Neural crest cell (in vitro differentiated cells): ENCODE measurements at regions not wholly inside any gene's neighbourhood (a gene's known extent, or its start where the extent isn't known, plus 50 kb on each side); places are given as distances from the start of the nearest gene placed in this dataset.
A peak's percentile ranks its signal among the peaks of the same experiment; 100 is the strongest.

Source experiments
- DNase-seq: peaks from one replicate; pipeline ENCODE4 v3.0.0; 2021; ENCODE audit warnings: low read depth, mixed read lengths, low spot score
- H3K27ac Mint-ChIP-seq: one replicate; pipeline ENCODE4 v1.8.0; 2021; ENCODE audit warnings: mild to moderate bottlenecking, mixed read lengths; ENCODE audit not compliant: unreplicated experiment
- H3K27me3 Mint-ChIP-seq: 2 replicates; pipeline ENCODE4 v1.8.0; 2021; ENCODE audit warnings: low read depth, mild to moderate bottlenecking, mixed read lengths
- H3K36me3 Mint-ChIP-seq: 2 replicates; pipeline ENCODE4 v1.8.0; 2021; ENCODE audit warnings: low read depth, mild to moderate bottlenecking, mixed read lengths
- H3K4me1 Mint-ChIP-seq: 2 replicates; pipeline ENCODE4 v1.8.0; 2021; ENCODE audit warnings: mixed read lengths
- H3K4me3 Mint-ChIP-seq: one replicate; pipeline ENCODE4 v1.8.0; 2021; ENCODE audit warnings: mild to moderate bottlenecking, mixed read lengths
- H3K9me3 Mint-ChIP-seq: 2 replicates; pipeline ENCODE4 v1.8.0; 2021; ENCODE audit warnings: mixed read lengths
- CTCF ChIP-seq: fragments of 200-600 bp; sonication (generic); conservative IDR thresholded peaks from 2 replicates; pipeline ENCODE4 v1.5.0; 2021; ENCODE audit warnings: antibody characterized with exemption, mild to moderate bottlenecking

GRCh38 chr13:31441800-31442510, 242.2 kb downstream of the B3GLCT start:
- DNase-seq = no peak
- H3K27ac Mint-ChIP-seq = peak overlapping the region; percentile 32
- no peaks in the 10 kb centered on the region for H3K36me3 Mint-ChIP-seq

GRCh38 chr13:31442571-31442970, 242.8 kb downstream of the B3GLCT start:
- H3K27me3 Mint-ChIP-seq = no peaks in the 10 kb centered on the region
- no peaks in the 10 kb centered on the region for H3K9me3 Mint-ChIP-seq
- no peaks in the 10 kb centered on the region for H3K36me3 Mint-ChIP-seq
- peaks cover 14% of the 10 kb centered on the region for H3K4me1 Mint-ChIP-seq
- DNase-seq = no peak
- no peak for TF ChIP-seq CTCF
- H3K27ac Mint-ChIP-seq = no peak overlapping the region
- no peak overlapping the region for H3K4me3 Mint-ChIP-seq

More at GRCh38 chr13:31441800-31442510, 242.2 kb downstream of the B3GLCT start:
- Mint-ChIP-seq H3K4me3 (no peak overlapping the region), H3K4me1 (peaks cover 18% of the 10 kb centered on the region), H3K27me3 (no peaks in the 10 kb centered on the region), H3K9me3 (no peaks in the 10 kb centered on the region)
- no peak for TF ChIP-seq CTCF

- Mint-ChIP-seq H3K27me3 (no peaks in the 10 kb centered on the region), H3K36me3 (no peaks in the 10 kb centered on the region), H3K4me3 (no peak overlapping the region), H3K27ac (no peak overlapping the region), H3K9me3 (no peaks in the 10 kb centered on the region), H3K4me1 (peaks cover 10% of the 10 kb centered on the region)
- no peak for TF ChIP-seq CTCF
- no peak for DNase-seq
Measured at GRCh38 chr13:31444266-31444856, 244.6 kb downstream of the B3GLCT start.

GRCh38 chr13:31452525-31452924, 252.8 kb downstream of the B3GLCT start:
- H3K36me3 Mint-ChIP-seq = no peaks in the 10 kb centered on the region
- DNase-seq = no peak
- H3K9me3 Mint-ChIP-seq = no peaks in the 10 kb centered on the region
- TF ChIP-seq CTCF = no peak
- peaks cover 5% of the 10 kb centered on the region for H3K4me1 Mint-ChIP-seq
- no peak overlapping the region for H3K27ac Mint-ChIP-seq
- H3K4me3 Mint-ChIP-seq = no peak overlapping the region
- no peaks in the 10 kb centered on the region for H3K27me3 Mint-ChIP-seq

GRCh38 chr13:31455581-31455980, 255.8 kb downstream of the B3GLCT start:
- Mint-ChIP-seq H3K9me3 (no peaks in the 10 kb centered on the region), H3K27ac (no peak overlapping the region), H3K4me3 (no peak overlapping the region), H3K4me1 (peaks cover 5% of the 10 kb centered on the region), H3K27me3 (no peaks in the 10 kb centered on the region), H3K36me3 (no peaks in the 10 kb centered on the region)
- DNase-seq = no peak
- TF ChIP-seq CTCF = no peak
